Activated T-helper 1 cell treated with anti-CD3 and anti-CD28 coated beads, Interleukin-2, amount 50 U/mL, for 16 hours (primary cell): ENCODE measurements at regions not wholly inside any gene's neighbourhood (a gene's known extent, or its start where the extent isn't known, plus 50 kb on each side); places are given as distances from the start of the nearest gene placed in this dataset.

Source experiments
- DNase-seq, 2 donors: peaks; one replicate each; pipeline ENCODE4 v3.0.0-alpha.2; 2020; ENCODE audit warnings: low read depth in 1 of 2, low spot score in 1 of 2

- DNase-seq: no peak
Observed at GRCh38 chr4:180734753-180735432, 1508.3 kb upstream of the TENM3 start.

GRCh38 chr4:180741703-180742102, 1501.5 kb upstream of the TENM3 start:
- DNase-seq: no peak

GRCh38 chr4:180745019-180745418, 1498.2 kb upstream of the TENM3 start:
- no peak for DNase-seq

GRCh38 chr4:180751009-180751408, 1492.2 kb upstream of the TENM3 start:
- no peak for DNase-seq

GRCh38 chr4:180757927-180758326, 1485.3 kb upstream of the TENM3 start:
- no peak for DNase-seq

- no peak for DNase-seq
Observed at GRCh38 chr4:180766045-180766444, 1477.2 kb upstream of the TENM3 start.

- DNase-seq: no peak
Observed at GRCh38 chr4:180766944-180767729, 1476.1 kb upstream of the TENM3 start.

- no peak for DNase-seq
Observed at GRCh38 chr4:180768610-180769009, 1474.6 kb upstream of the TENM3 start.

- no peak for DNase-seq
Observed at GRCh38 chr4:180769791-180770190, 1473.4 kb upstream of the TENM3 start.

GRCh38 chr4:180770265-180770664, 1472.9 kb upstream of the TENM3 start:
- DNase-seq: no peak

- DNase-seq: no peak
Observed at GRCh38 chr4:180784940-180785339, 1458.3 kb upstream of the TENM3 start.

GRCh38 chr4:180788729-180789128, 1454.5 kb upstream of the TENM3 start:
- DNase-seq: no peak

- no peak for DNase-seq
Observed at GRCh38 chr4:180789929-180790328, 1453.3 kb upstream of the TENM3 start.

GRCh38 chr4:180790471-180790870, 1452.7 kb upstream of the TENM3 start:
- DNase-seq: no peak

GRCh38 chr4:180792541-180792940, 1450.7 kb upstream of the TENM3 start:
- DNase-seq: no peak

GRCh38 chr4:180794333-180794732, 1448.9 kb upstream of the TENM3 start:
- no peak for DNase-seq

GRCh38 chr4:180798036-180798577, 1445.1 kb upstream of the TENM3 start:
- no peak for DNase-seq

- DNase-seq: no peak
Observed at GRCh38 chr4:180799798-180800197, 1443.4 kb upstream of the TENM3 start.

- no peak for DNase-seq
Observed at GRCh38 chr4:180805101-180805500, 1438.1 kb upstream of the TENM3 start.

GRCh38 chr4:180808862-180809261, 1434.3 kb upstream of the TENM3 start:
- no peak for DNase-seq

GRCh38 chr4:180809439-180809838, 1433.8 kb upstream of the TENM3 start:
- DNase-seq: no peak

- DNase-seq: no peak
Observed at GRCh38 chr4:180810581-180810980, 1432.6 kb upstream of the TENM3 start.
